Inferior parietal cortex (tissue), 1 donor: ENCODE measurements at regions not wholly inside any gene's neighbourhood (a gene's known extent, or its start where the extent isn't known, plus 50 kb on each side); places are given as distances from the start of the nearest gene placed in this dataset.
"Not testable (repeated sequence)": the region's sequence is repeated elsewhere in the genome, so short reads cannot be mapped to it uniquely, and the experiment has no call there.

Experiments used
- DNase-seq: peaks from one replicate; pipeline ENCODE4 v3.0.0-alpha.2; 2016; ENCODE audit errors: extremely low spot score

- not testable (repeated sequence) for DNase-seq
These were observed 579.7 kb upstream of the CBLB start for GRCh38 chr3:106448372-106448966.

- peak; percentile 19 for DNase-seq
These were observed 583.3 kb upstream of the CBLB start for GRCh38 chr3:106452096-106452495.

GRCh38 chr3:106454497-106454896 lies 585.7 kb upstream of the CBLB start:
- no peak for DNase-seq

GRCh38 chr3:106457281-106458180 lies 588.7 kb upstream of the CBLB start:
- DNase-seq = peak; percentile 50

- DNase-seq = no peak
These were observed 590.1 kb upstream of the CBLB start for GRCh38 chr3:106458952-106459351.

GRCh38 chr3:106466881-106467280 lies 598.1 kb upstream of the CBLB start:
- no peak for DNase-seq

- no peak for DNase-seq
These were observed 605.0 kb upstream of the CBLB start for GRCh38 chr3:106473576-106474475.

GRCh38 chr3:106482451-106482850 lies 613.6 kb upstream of the CBLB start:
- no peak for DNase-seq

GRCh38 chr3:106485217-106485616 lies 616.4 kb upstream of the CBLB start:
- no peak for DNase-seq

- no peak for DNase-seq
These were observed 617.0 kb upstream of the CBLB start for GRCh38 chr3:106485802-106486201.

- not testable (repeated sequence) for DNase-seq
These were observed 618.3 kb upstream of the CBLB start for GRCh38 chr3:106486945-106487639.

- no peak for DNase-seq
These were observed 619.5 kb upstream of the CBLB start for GRCh38 chr3:106488331-106488730.

- DNase-seq = no peak
These were observed 623.0 kb upstream of the CBLB start for GRCh38 chr3:106491796-106492195.

GRCh38 chr3:106508331-106508893 lies 639.6 kb upstream of the CBLB start:
- no peak for DNase-seq

GRCh38 chr3:106510206-106510605 lies 641.4 kb upstream of the CBLB start:
- no peak for DNase-seq

- no peak for DNase-seq
These were observed 644.0 kb upstream of the CBLB start for GRCh38 chr3:106512846-106513245.

- DNase-seq = no peak
These were observed 645.6 kb upstream of the CBLB start for GRCh38 chr3:106514431-106514830.

GRCh38 chr3:106518516-106518915 lies 649.7 kb upstream of the CBLB start:
- no peak for DNase-seq

GRCh38 chr3:106522397-106522796 lies 653.6 kb upstream of the CBLB start:
- no peak for DNase-seq

GRCh38 chr3:106528932-106529331 lies 660.1 kb upstream of the CBLB start:
- no peak for DNase-seq

GRCh38 chr3:106529738-106530137 lies 660.9 kb upstream of the CBLB start:
- DNase-seq = no peak
